ENCODE measurements at regions not wholly inside any gene's neighbourhood (a gene's known extent, or its start where the extent isn't known, plus 50 kb on each side); places are given as distances from the start of the nearest gene placed in this dataset.

GRCh38 chr12:73902260-73902659, 635.4 kb upstream of the ATXN7L3B start:
- Histone ChIP-seq H3K27ac (ENCODE audit: low read length) (no peak overlapping the region), H3F3A (ENCODE audit: insufficient read depth, low read length) (no peaks in the 10 kb centered on the region), H3K9ac (ENCODE audit: low read length) (no peak overlapping the region), H3K36me3 (replicated peaks; ENCODE audit: insufficient read depth, low read length) (no peaks in the 10 kb centered on the region), H3K79me2 (ENCODE audit: low read length) (no peaks in the 10 kb centered on the region), H3K4me2 (ENCODE audit: low read depth, low read length) (no peak overlapping the region), H3K9me2 (replicated peaks; ENCODE audit: insufficient read depth, low read length) (no peaks in the 10 kb centered on the region), H4K20me1 (ENCODE audit: insufficient read depth, low read length) (no peaks in the 10 kb centered on the region), H3K9me3 (replicated peaks; ENCODE audit: insufficient read depth, low read length) (no peaks in the 10 kb centered on the region), H2AFZ (ENCODE audit: low read length) (no peak overlapping the region), H3K27me3 (replicated peaks; ENCODE audit: insufficient read depth, low read length) (no peaks in the 10 kb centered on the region), H3K4me1 (ENCODE audit: low read length) (no peaks in the 10 kb centered on the region), H3K4me3 (ENCODE audit: low read length) (no peak overlapping the region)
- TF ChIP-seq CTCF (IDR thresholded peaks at IDR 0.05; ENCODE audit: low read length) = no peak
- no peak for TF ChIP-seq EZH2phosphoT487 (IDR thresholded peaks at IDR 0.05; ENCODE audit: low read length)
- TF ChIP-seq EZH2 (optimal IDR thresholded peaks at IDR 0.05; ENCODE audit: low read depth, low read length) = no peak
- DNase-seq = no peak

- no peaks in the 10 kb centered on the region; the same call in 1 of the 2 replicates for H3K36me3 ChIP-seq (replicated peaks; ENCODE audit: insufficient read depth, low read length)
- DNase-seq = no peak
- no peaks in the 10 kb centered on the region for H4K20me1 ChIP-seq (ENCODE audit: insufficient read depth, low read length)
- no peak overlapping the region for H3K9ac ChIP-seq (ENCODE audit: low read length)
- H3K27me3 ChIP-seq (replicated peaks; ENCODE audit: insufficient read depth, low read length) = no peaks in the 10 kb centered on the region
- H3K27ac ChIP-seq (ENCODE audit: low read length) = no peak overlapping the region
- no peaks in the 10 kb centered on the region for H3K4me1 ChIP-seq (ENCODE audit: low read length)
- H3K4me3 ChIP-seq (ENCODE audit: low read length) = no peak overlapping the region
- no peaks in the 10 kb centered on the region for H3K9me2 ChIP-seq (replicated peaks; ENCODE audit: insufficient read depth, low read length)
- H3K9me3 ChIP-seq (replicated peaks; ENCODE audit: insufficient read depth, low read length) = no peaks in the 10 kb centered on the region
- no peaks in the 10 kb centered on the region for H3K79me2 ChIP-seq (ENCODE audit: low read length)
- no peaks in the 10 kb centered on the region for H3F3A ChIP-seq (ENCODE audit: insufficient read depth, low read length)
- H3K4me2 ChIP-seq (ENCODE audit: low read depth, low read length) = no peak overlapping the region
- TF ChIP-seq EZH2 (optimal IDR thresholded peaks at IDR 0.05; ENCODE audit: low read depth, low read length) = no peak
- TF ChIP-seq EZH2phosphoT487 (IDR thresholded peaks at IDR 0.05; ENCODE audit: low read length) = no peak
- no peak for TF ChIP-seq CTCF (IDR thresholded peaks at IDR 0.05; ENCODE audit: low read length)
- H2AFZ ChIP-seq (ENCODE audit: low read length) = no peak overlapping the region
Measured at GRCh38 chr12:73906757-73907156, 630.9 kb upstream of the ATXN7L3B start.

DNA sequence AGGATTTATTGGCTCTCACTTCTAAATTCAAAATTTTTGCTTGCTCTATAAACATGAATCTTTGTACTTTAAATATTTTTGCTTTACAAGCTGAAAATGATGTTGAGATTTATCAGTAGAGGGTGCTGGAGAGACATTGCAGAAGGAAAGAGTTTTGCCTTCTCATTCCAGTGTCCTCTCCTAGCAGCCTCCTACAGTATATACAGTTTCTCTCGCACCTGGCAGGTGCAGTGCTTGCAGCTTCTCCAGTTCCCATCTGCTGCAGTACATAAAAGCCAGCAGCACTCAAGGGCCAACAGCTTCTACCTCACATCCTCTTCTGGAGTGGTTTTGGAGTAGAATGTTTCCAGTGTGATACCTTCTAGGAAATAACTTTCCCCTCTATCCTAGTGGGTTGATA, 601.8 kb upstream of the ATXN7L3B start:
- H3K9ac ChIP-seq (ENCODE audit: low read length) = no peak overlapping the region
- no peak overlapping the region for H2AFZ ChIP-seq (ENCODE audit: low read length)
- no peaks in the 10 kb centered on the region for H3F3A ChIP-seq (ENCODE audit: insufficient read depth, low read length)

More for the DNA sequence above, 601.8 kb upstream of the ATXN7L3B start:
- DNase-seq = peak; percentile 27
- Histone ChIP-seq H3K4me3 (ENCODE audit: low read length) (no peak overlapping the region), H3K27ac (ENCODE audit: low read length) (no peak overlapping the region), H3K36me3 (replicated peaks; ENCODE audit: insufficient read depth, low read length) (no peaks in the 10 kb centered on the region), H3K4me1 (ENCODE audit: low read length) (no peaks in the 10 kb centered on the region), H3K9me2 (replicated peaks; ENCODE audit: insufficient read depth, low read length) (no peaks in the 10 kb centered on the region), H3K79me2 (ENCODE audit: low read length) (no peaks in the 10 kb centered on the region), H4K20me1 (ENCODE audit: insufficient read depth, low read length) (no peaks in the 10 kb centered on the region), H3K27me3 (replicated peaks; ENCODE audit: insufficient read depth, low read length) (no peaks in the 10 kb centered on the region), H3K4me2 (ENCODE audit: low read depth, low read length) (no peak overlapping the region), H3K9me3 (replicated peaks; ENCODE audit: insufficient read depth, low read length) (no peaks in the 10 kb centered on the region)
- TF ChIP-seq CTCF (IDR thresholded peaks at IDR 0.05; ENCODE audit: low read length) (peak; percentile 47), EZH2 (optimal IDR thresholded peaks at IDR 0.05; ENCODE audit: low read depth, low read length) (no peak)

Data from MM.1S (cell line).